OCI-LY1 (cell line): ENCODE measurements at regions not wholly inside any gene's neighbourhood (a gene's known extent, or its start where the extent isn't known, plus 50 kb on each side); places are given as distances from the start of the nearest gene placed in this dataset.

Experiments used
- EZH2 ChIP-seq: fragments of 200-600 bp; sonication (generic), shearing (Covaris generic); IDR thresholded peaks from 2 replicates; pipeline ENCODE4 v1.8.0; 2017; ENCODE audit warnings: borderline replicate concordance, mixed run types, mild to moderate bottlenecking, antibody characterized with exemption, low read length, moderate library complexity, mixed read lengths
- TF ChIP-seq, protein P1 (sequence below): fragments of 200-600 bp; sonication (generic), shearing (Covaris generic); IDR thresholded peaks from 2 replicates; pipeline ENCODE4 v1.5.1; 2017; ENCODE audit warnings: mild to moderate bottlenecking, antibody characterized with exemption, low read length, moderate library complexity, mixed read lengths

DNA sequence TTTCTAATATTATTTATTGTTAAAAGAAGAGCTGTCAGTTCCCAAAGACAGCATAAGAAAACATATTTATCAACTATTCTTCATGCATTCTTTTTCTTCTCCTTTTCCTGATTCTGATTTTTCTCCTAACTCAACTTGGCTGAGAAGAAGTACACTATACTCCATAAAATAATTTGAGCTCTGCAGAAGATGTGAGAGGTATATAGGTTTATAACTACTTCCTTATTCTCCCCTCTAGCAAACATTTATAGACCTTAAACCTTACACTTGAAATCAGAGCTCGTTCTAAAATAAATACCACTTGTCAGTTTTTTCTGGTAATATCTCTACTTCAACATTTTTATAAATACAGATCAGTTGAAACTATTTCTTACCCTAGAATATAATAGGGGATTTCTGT, 724.8 kb upstream of the GRAMD2B start:
- TF ChIP-seq EZH2, result no peak
- TF ChIP-seq, protein P1, sequence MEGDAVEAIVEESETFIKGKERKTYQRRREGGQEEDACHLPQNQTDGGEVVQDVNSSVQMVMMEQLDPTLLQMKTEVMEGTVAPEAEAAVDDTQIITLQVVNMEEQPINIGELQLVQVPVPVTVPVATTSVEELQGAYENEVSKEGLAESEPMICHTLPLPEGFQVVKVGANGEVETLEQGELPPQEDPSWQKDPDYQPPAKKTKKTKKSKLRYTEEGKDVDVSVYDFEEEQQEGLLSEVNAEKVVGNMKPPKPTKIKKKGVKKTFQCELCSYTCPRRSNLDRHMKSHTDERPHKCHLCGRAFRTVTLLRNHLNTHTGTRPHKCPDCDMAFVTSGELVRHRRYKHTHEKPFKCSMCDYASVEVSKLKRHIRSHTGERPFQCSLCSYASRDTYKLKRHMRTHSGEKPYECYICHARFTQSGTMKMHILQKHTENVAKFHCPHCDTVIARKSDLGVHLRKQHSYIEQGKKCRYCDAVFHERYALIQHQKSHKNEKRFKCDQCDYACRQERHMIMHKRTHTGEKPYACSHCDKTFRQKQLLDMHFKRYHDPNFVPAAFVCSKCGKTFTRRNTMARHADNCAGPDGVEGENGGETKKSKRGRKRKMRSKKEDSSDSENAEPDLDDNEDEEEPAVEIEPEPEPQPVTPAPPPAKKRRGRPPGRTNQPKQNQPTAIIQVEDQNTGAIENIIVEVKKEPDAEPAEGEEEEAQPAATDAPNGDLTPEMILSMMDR, result no peak
